ENCODE measurements at regions not wholly inside any gene's neighbourhood (a gene's known extent, or its start where the extent isn't known, plus 50 kb on each side); places are given as distances from the start of the nearest gene placed in this dataset.

DNA sequence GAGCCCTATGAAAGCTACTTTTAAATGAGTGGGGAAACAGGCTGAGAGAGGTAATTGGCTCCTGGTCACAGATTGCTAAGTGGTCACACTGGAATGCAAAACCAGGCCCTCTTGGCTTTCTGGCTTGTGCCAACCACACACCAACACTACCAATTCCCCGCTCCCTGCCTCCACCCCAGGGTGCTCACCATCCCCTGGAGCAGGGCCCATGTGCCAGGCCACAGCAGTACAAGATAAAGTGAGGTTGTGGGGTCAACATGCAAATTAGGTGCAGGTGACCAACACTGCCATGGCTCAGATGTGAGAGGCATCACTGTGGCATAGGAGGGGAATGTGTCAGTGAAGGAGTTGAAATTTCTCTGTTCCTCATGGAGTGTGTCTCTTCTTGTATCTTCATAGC is 312.5 kb downstream of the MYCN start:
- H2AK9ac ChIP-seq (replicated peaks; ENCODE audit: low read depth, low read length, poor library complexity), result no peak overlapping the region
- H3K14ac ChIP-seq (replicated peaks; ENCODE audit: low read depth, low read length), result no peak overlapping the region
- H2BK15ac ChIP-seq (ENCODE audit: low read depth, low read length), result no peak overlapping the region
- TF ChIP-seq, protein P1, sequence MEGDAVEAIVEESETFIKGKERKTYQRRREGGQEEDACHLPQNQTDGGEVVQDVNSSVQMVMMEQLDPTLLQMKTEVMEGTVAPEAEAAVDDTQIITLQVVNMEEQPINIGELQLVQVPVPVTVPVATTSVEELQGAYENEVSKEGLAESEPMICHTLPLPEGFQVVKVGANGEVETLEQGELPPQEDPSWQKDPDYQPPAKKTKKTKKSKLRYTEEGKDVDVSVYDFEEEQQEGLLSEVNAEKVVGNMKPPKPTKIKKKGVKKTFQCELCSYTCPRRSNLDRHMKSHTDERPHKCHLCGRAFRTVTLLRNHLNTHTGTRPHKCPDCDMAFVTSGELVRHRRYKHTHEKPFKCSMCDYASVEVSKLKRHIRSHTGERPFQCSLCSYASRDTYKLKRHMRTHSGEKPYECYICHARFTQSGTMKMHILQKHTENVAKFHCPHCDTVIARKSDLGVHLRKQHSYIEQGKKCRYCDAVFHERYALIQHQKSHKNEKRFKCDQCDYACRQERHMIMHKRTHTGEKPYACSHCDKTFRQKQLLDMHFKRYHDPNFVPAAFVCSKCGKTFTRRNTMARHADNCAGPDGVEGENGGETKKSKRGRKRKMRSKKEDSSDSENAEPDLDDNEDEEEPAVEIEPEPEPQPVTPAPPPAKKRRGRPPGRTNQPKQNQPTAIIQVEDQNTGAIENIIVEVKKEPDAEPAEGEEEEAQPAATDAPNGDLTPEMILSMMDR (conservative IDR thresholded peaks at IDR 0.05; ENCODE audit: low read depth, low read length), result no peak
- TF ChIP-seq POLR2A (IDR thresholded peaks at IDR 0.05; ENCODE audit: low read depth, low read length), result no peak
- TF ChIP-seq, protein P2, sequence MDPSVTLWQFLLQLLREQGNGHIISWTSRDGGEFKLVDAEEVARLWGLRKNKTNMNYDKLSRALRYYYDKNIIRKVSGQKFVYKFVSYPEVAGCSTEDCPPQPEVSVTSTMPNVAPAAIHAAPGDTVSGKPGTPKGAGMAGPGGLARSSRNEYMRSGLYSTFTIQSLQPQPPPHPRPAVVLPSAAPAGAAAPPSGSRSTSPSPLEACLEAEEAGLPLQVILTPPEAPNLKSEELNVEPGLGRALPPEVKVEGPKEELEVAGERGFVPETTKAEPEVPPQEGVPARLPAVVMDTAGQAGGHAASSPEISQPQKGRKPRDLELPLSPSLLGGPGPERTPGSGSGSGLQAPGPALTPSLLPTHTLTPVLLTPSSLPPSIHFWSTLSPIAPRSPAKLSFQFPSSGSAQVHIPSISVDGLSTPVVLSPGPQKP (IDR thresholded peaks at IDR 0.05; ENCODE audit: borderline replicate concordance, low read depth, low read length), result no peak
- TF ChIP-seq CEBPB (IDR thresholded peaks at IDR 0.05; ENCODE audit: low read depth, low read length), result no peak
- TF ChIP-seq CHD1 (IDR thresholded peaks at IDR 0.05; ENCODE audit: low read depth, low read length), result no peak
- no peak for TF ChIP-seq MAZ (IDR thresholded peaks at IDR 0.05; ENCODE audit: borderline replicate concordance, low read depth, low read length)
- TF ChIP-seq MXI1 (IDR thresholded peaks at IDR 0.05; ENCODE audit: borderline replicate concordance, low read depth, low read length), result no peak
- no peak overlapping the region for H3K56ac ChIP-seq (ENCODE audit: extremely low read depth, insufficient read depth, low read length)
- H3K4me2 ChIP-seq (ENCODE audit: low read depth, low read length), result no peak overlapping the region
- no peaks in the 10 kb centered on the region for H3K79me1 ChIP-seq (ENCODE audit: low read depth in 1 of 2, low read length in 2 of 2)
- no peaks in the 10 kb centered on the region for H3K4me1 ChIP-seq (ENCODE audit: control insufficient read depth, insufficient read depth, low read length)
- H3K9me3 ChIP-seq (ENCODE audit: control insufficient read depth, insufficient read depth, low read length), result peaks cover 47% of the 10 kb centered on the region
- no peak overlapping the region for H4K5ac ChIP-seq (ENCODE audit: low read depth, low read length)
- no peak overlapping the region for H3K18ac ChIP-seq (ENCODE audit: low read depth, low read length)
- in situ Hi-C loops (cut with MboI; ENCODE audit: low sequenced_read_pairs), result no loop called here
- H4K91ac ChIP-seq (ENCODE audit: insufficient read depth, low read depth, low read length), result no peak overlapping the region
- no peak overlapping the region for H3K23ac ChIP-seq (ENCODE audit: low read depth, low read length)
- ChIA-PET POLR2A (ENCODE audit: unreplicated experiment) (no interaction called here), CTCF (no interaction called here)
- dilution Hi-C loops (cut with HindIII; ENCODE audit: low sequenced_read_pairs, unreplicated experiment), result no loop called here
- BruUV-seq (replicated peaks), result no TSS peak
- no peaks in the 10 kb centered on the region for H4K20me1 ChIP-seq (ENCODE audit: insufficient read depth, low read length)
- H2BK20ac ChIP-seq (ENCODE audit: low read depth, low read length), result no peak overlapping the region
- H3K36me3 ChIP-seq (ENCODE audit: control insufficient read depth, insufficient read depth, low read length), result no peaks in the 10 kb centered on the region
- no peak overlapping the region for H3K9ac ChIP-seq (ENCODE audit: low read depth, low read length)
- H3K4me3 ChIP-seq (ENCODE audit: insufficient read depth, low read depth, low read length), result no peak overlapping the region
- H3K4ac ChIP-seq (ENCODE audit: low read depth, low read length), result no peak overlapping the region
- H3K27me3 ChIP-seq (ENCODE audit: control insufficient read depth, insufficient read depth, low read length), result no peaks in the 10 kb centered on the region
- intact Hi-C loops (cut with micrococcal nuclease), result no loop called here
- no peak overlapping the region for H2AFZ ChIP-seq (replicated peaks; ENCODE audit: low read length, poor library complexity)
- no peaks in the 10 kb centered on the region for H3K9me1 ChIP-seq (ENCODE audit: insufficient read depth, low read length)
- H2BK120ac ChIP-seq (ENCODE audit: low read depth, low read length), result no peak overlapping the region
- ATAC-seq (ENCODE audit: low read depth), result no peak
- no peak overlapping the region for H3K27ac ChIP-seq (ENCODE audit: insufficient read depth, low read length)
- H2AK5ac ChIP-seq (ENCODE audit: low read depth, low read length), result no peak overlapping the region
- H2BK5ac ChIP-seq (ENCODE audit: low read depth, low read length, poor library complexity, severe bottlenecking), result no peak overlapping the region
- H4K8ac ChIP-seq (ENCODE audit: low read depth in 2 of 2, low read length in 2 of 2), result no peak overlapping the region
- WGBS, 2 experiments (ENCODE audit: extremely low coverage in 2 of 2, insufficient read length in 1 of 2), result no CpG with 5 or more reads among the region's 1 CpG
- no peak for DNase-seq

Data from IMR-90 (cell line).